NCI-H2107 treated with DMSO at 0.1 percent for 48 hours (cell line): ENCODE measurements at regions not wholly inside any gene's neighbourhood (a gene's known extent, or its start where the extent isn't known, plus 50 kb on each side); places are given as distances from the start of the nearest gene placed in this dataset.

Experiments used
- DNase-seq: peaks from one replicate; lab custom pipeline; 2025; ENCODE audit not compliant: unreplicated experiment; lab: John Stamatoyannopoulos, UW

- no peak for DNase-seq
Measured at GRCh38 chr3:163045945-163046344, 1549.3 kb downstream of the OTOL1 start.

GRCh38 chr3:163048881-163049280 is 1552.3 kb downstream of the OTOL1 start:
- no peak for DNase-seq

GRCh38 chr3:163056874-163057497 is 1560.4 kb downstream of the OTOL1 start:
- DNase-seq: peak; percentile 37

GRCh38 chr3:163058031-163058854 is 1561.6 kb downstream of the OTOL1 start:
- DNase-seq: no peak

- no peak for DNase-seq
Measured at GRCh38 chr3:163071713-163072112, 1575.1 kb downstream of the OTOL1 start.
